ENCODE measurements at regions not wholly inside any gene's neighbourhood (a gene's known extent, or its start where the extent isn't known, plus 50 kb on each side); places are given as distances from the start of the nearest gene placed in this dataset.

- no peak for DNase-seq (ENCODE audit: low read depth in 2 of 3, low spot score in 2 of 3)
Measured at GRCh38 chr5:2142456-2142954, 259.8 kb upstream of the IRX4 start.

GRCh38 chr5:2141254-2142000 lies 258.7 kb upstream of the IRX4 start:
- no peak for DNase-seq (ENCODE audit: low read depth in 2 of 3, low spot score in 2 of 3)

- no peak for DNase-seq (ENCODE audit: low read depth in 2 of 3, low spot score in 2 of 3)
Measured at GRCh38 chr5:2140501-2141175, 257.9 kb upstream of the IRX4 start.

GRCh38 chr5:2139478-2139877 lies 256.8 kb upstream of the IRX4 start:
- DNase-seq (ENCODE audit: low read depth in 2 of 3, low spot score in 2 of 3), result no peak

GRCh38 chr5:2138896-2139295 lies 256.2 kb upstream of the IRX4 start:
- DNase-seq (ENCODE audit: low read depth in 2 of 3, low spot score in 2 of 3), result no peak

- no peak for DNase-seq (ENCODE audit: low read depth in 2 of 3, low spot score in 2 of 3)
Measured at GRCh38 chr5:2137444-2138050, 254.8 kb upstream of the IRX4 start.

GRCh38 chr5:2136728-2137333 lies 254.1 kb upstream of the IRX4 start:
- no peak for DNase-seq (ENCODE audit: low read depth in 2 of 3, low spot score in 2 of 3)

GRCh38 chr5:2135833-2136232 lies 253.1 kb upstream of the IRX4 start:
- DNase-seq (ENCODE audit: low read depth in 2 of 3, low spot score in 2 of 3), result no peak

- no peak for DNase-seq (ENCODE audit: low read depth in 2 of 3, low spot score in 2 of 3)
Measured at GRCh38 chr5:2135354-2135753, 252.6 kb upstream of the IRX4 start.

GRCh38 chr5:2134543-2135292 lies 252.0 kb upstream of the IRX4 start:
- DNase-seq (ENCODE audit: low read depth in 2 of 3, low spot score in 2 of 3), result no peak

GRCh38 chr5:2133936-2134335 lies 251.2 kb upstream of the IRX4 start:
- DNase-seq (ENCODE audit: low read depth in 2 of 3, low spot score in 2 of 3), result no peak

GRCh38 chr5:2133080-2133479 lies 250.4 kb upstream of the IRX4 start:
- no peak for DNase-seq (ENCODE audit: low read depth in 2 of 3, low spot score in 2 of 3)

GRCh38 chr5:2132497-2132847 lies 249.7 kb upstream of the IRX4 start:
- no peak for DNase-seq (ENCODE audit: low read depth in 2 of 3, low spot score in 2 of 3)

GRCh38 chr5:2131826-2132496 lies 249.2 kb upstream of the IRX4 start:
- no peak for DNase-seq (ENCODE audit: low read depth in 2 of 3, low spot score in 2 of 3)

- no peak for DNase-seq (ENCODE audit: low read depth in 2 of 3, low spot score in 2 of 3)
Measured at GRCh38 chr5:2131196-2131595, 248.5 kb upstream of the IRX4 start.

GRCh38 chr5:2130361-2130760 lies 247.6 kb upstream of the IRX4 start:
- DNase-seq (ENCODE audit: low read depth in 2 of 3, low spot score in 2 of 3), result no peak

- no peak for DNase-seq (ENCODE audit: low read depth in 2 of 3, low spot score in 2 of 3)
Measured at GRCh38 chr5:2129568-2130272, 247.0 kb upstream of the IRX4 start.

- no peak for DNase-seq (ENCODE audit: low read depth in 2 of 3, low spot score in 2 of 3)
Measured at GRCh38 chr5:2128686-2129355, 246.1 kb upstream of the IRX4 start.

GRCh38 chr5:2126512-2126911 lies 243.8 kb upstream of the IRX4 start:
- DNase-seq (ENCODE audit: low read depth in 2 of 3, low spot score in 2 of 3), result no peak
